Hepatocyte (in vitro differentiated cells): ENCODE measurements at regions not wholly inside any gene's neighbourhood (a gene's known extent, or its start where the extent isn't known, plus 50 kb on each side); places are given as distances from the start of the nearest gene placed in this dataset.

ENCODE experiments used
- CTCF ChIP-seq: fragments of 200-600 bp; sonication (generic); IDR thresholded peaks from 2 replicates; pipeline ENCODE4 v1.5.1; 2016; ENCODE audit warnings: antibody characterized with exemption, mild to moderate bottlenecking; ENCODE audit not compliant: poor library complexity
- EZH2phosphoT487 ChIP-seq: fragments of 200-600 bp; sonication (generic); IDR thresholded peaks from one replicate; pipeline ENCODE4 v1.6.1; 2018; ENCODE audit warnings: antibody characterized with exemption, mild to moderate bottlenecking, low read depth, moderate library complexity; ENCODE audit not compliant: unreplicated experiment, severe bottlenecking

DNA sequence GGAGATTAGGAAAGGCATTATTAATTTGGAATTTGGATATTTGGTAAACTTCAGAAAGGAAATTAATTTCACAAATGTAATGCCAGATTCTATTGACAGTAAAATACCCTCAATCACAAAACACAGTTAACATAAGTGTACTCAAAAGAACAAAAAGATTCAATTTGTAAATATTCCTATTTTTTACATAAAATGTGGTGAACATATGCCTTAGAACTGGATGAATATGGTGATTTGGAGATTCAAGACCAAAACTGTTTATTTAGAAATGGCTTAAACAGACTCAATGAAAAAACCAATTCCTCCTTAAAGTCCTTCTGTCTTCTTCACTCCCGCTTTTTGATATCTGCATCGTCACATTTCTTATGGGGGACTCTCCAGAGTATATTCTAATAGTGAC is 417.6 kb upstream of the TENM3 start:
- TF ChIP-seq EZH2phosphoT487 (no peak), CTCF (no peak)
